IMR-90 (cell line): ENCODE measurements at regions not wholly inside any gene's neighbourhood (a gene's known extent, or its start where the extent isn't known, plus 50 kb on each side); places are given as distances from the start of the nearest gene placed in this dataset.

ENCODE experiments used
- ATAC-seq: fragments of 200-7000 bp; cut with Tn5 transposase; 2 replicates; pipeline ENCODE4 v1.9.1; 2020; ENCODE audit warnings: low read depth, mild to moderate bottlenecking, moderate library complexity
- BruUV-seq: library from RNA; stranded (reverse); fragments of 400-500 nt; replicated peaks from 2 replicates; lab custom pipeline; 2021; lab: Mats Ljungman, UMichigan
- CTCF ChIA-PET: fragments of 300-600 bp; formaldehyde crosslinking; extraction: SDS; loops from one replicate; lab custom pipeline; 2021; ENCODE audit warnings: antibody characterized with exemption; lab: Yijun Ruan, JAX
- POLR2A ChIA-PET: fragments of 300-600 bp; sonication (Branson Sonifier 250); formaldehyde crosslinking; loops from one replicate; lab custom pipeline; 2022; ENCODE audit warnings: antibody characterized with exemption; ENCODE audit not compliant: unreplicated experiment; lab: Charles Lee
- DNase-seq: peaks from one replicate; pipeline ENCODE4 v3.0.0; 2013
- H2AFZ ChIP-seq: replicated peaks from 2 replicates; pipeline ENCODE3; 2013; ENCODE audit warnings: low read length, mild to moderate bottlenecking; ENCODE audit not compliant: poor library complexity
- H2AK5ac ChIP-seq: 2 replicates; pipeline ENCODE4 v1.6.1; 2013; ENCODE audit warnings: low read depth, low read length, inconsistent platforms
- H2AK9ac ChIP-seq: replicated peaks from 2 replicates; pipeline ENCODE3; 2013; ENCODE audit warnings: mild to moderate bottlenecking, low read depth, low read length, moderate library complexity; ENCODE audit not compliant: poor library complexity
- H2BK120ac ChIP-seq: 2 replicates; pipeline ENCODE4 v1.6.1; 2013; ENCODE audit warnings: low read depth, low read length, inconsistent platforms
- H2BK15ac ChIP-seq: 3 replicates; pipeline ENCODE4 v1.6.1; 2013; ENCODE audit warnings: low read depth, low read length, inconsistent platforms
- H2BK20ac ChIP-seq: 2 replicates; pipeline ENCODE4 v1.6.1; 2013; ENCODE audit warnings: low read depth, mild to moderate bottlenecking, inconsistent platforms, low read length, moderate library complexity
- H2BK5ac ChIP-seq: 2 replicates; pipeline ENCODE4 v1.6.1; 2013; ENCODE audit warnings: mild to moderate bottlenecking, low read depth, low read length, inconsistent platforms; ENCODE audit not compliant: poor library complexity, severe bottlenecking
- H3K14ac ChIP-seq: replicated peaks from 2 replicates; pipeline ENCODE4 v1.6.1; 2013; ENCODE audit warnings: low read depth, low read length, inconsistent platforms
- H3K18ac ChIP-seq: 2 replicates; pipeline ENCODE4 v1.6.1; 2013; ENCODE audit warnings: low read depth, low read length, control low read depth
- H3K23ac ChIP-seq: 2 replicates; pipeline ENCODE4 v1.6.1; 2013; ENCODE audit warnings: low read depth, low read length, inconsistent platforms
- H3K27ac ChIP-seq: 2 replicates; pipeline ENCODE4 v1.5.1; 2013; ENCODE audit warnings: mild to moderate bottlenecking, control low read depth, low read length; ENCODE audit not compliant: insufficient read depth
- H3K27me3 ChIP-seq: 2 replicates; pipeline ENCODE4 v1.6.1; 2013; ENCODE audit warnings: low read length; ENCODE audit not compliant: control insufficient read depth, insufficient read depth
- H3K36me3 ChIP-seq: 2 replicates; pipeline ENCODE4 v1.6.1; 2013; ENCODE audit warnings: low read length, mixed read lengths; ENCODE audit not compliant: control insufficient read depth, insufficient read depth
- H3K4ac ChIP-seq: 2 replicates; pipeline ENCODE4 v1.6.1; 2013; ENCODE audit warnings: low read depth, low read length, inconsistent platforms
- H3K4me1 ChIP-seq: 2 replicates; pipeline ENCODE4 v1.6.1; 2013; ENCODE audit warnings: low read length, mixed read lengths; ENCODE audit not compliant: control insufficient read depth, insufficient read depth
- H3K4me2 ChIP-seq: 2 replicates; pipeline ENCODE4 v1.6.1; 2013; ENCODE audit warnings: low read depth, mild to moderate bottlenecking, control low read depth, low read length, moderate library complexity
- H3K4me3 ChIP-seq: 2 replicates; pipeline ENCODE4 v1.5.1; 2013; ENCODE audit warnings: low read depth, mild to moderate bottlenecking, control low read depth, low read length, moderate library complexity; ENCODE audit not compliant: insufficient read depth
- H3K56ac ChIP-seq: 2 replicates; pipeline ENCODE4 v1.6.1; 2013; ENCODE audit warnings: low read length, inconsistent platforms; ENCODE audit not compliant: insufficient read depth; ENCODE audit errors: extremely low read depth
- H3K79me1 ChIP-seq, 2 experiments: 2 replicates each; pipeline ENCODE4 v1.6.1; 2013; ENCODE audit warnings: low read length in 2 of 2, inconsistent platforms in 1 of 2, low read depth in 1 of 2
- H3K9ac ChIP-seq: 2 replicates; pipeline ENCODE4 v1.6.1; 2013; ENCODE audit warnings: low read depth, low read length, control low read depth
- H3K9me1 ChIP-seq: 2 replicates; pipeline ENCODE4 v1.6.1; 2013; ENCODE audit warnings: low read length, inconsistent platforms; ENCODE audit not compliant: insufficient read depth
- H3K9me3 ChIP-seq: 2 replicates; pipeline ENCODE4 v1.6.1; 2013; ENCODE audit warnings: low read length; ENCODE audit not compliant: control insufficient read depth, insufficient read depth
- H4K20me1 ChIP-seq: 2 replicates; pipeline ENCODE4 v1.6.1; 2013; ENCODE audit warnings: low read length, inconsistent platforms; ENCODE audit not compliant: insufficient read depth
- H4K5ac ChIP-seq: 2 replicates; pipeline ENCODE4 v1.6.1; 2013; ENCODE audit warnings: mild to moderate bottlenecking, low read depth, low read length, control low read depth
- H4K8ac ChIP-seq, 2 experiments: 2 replicates each; pipeline ENCODE4 v1.6.1; 2013; ENCODE audit warnings: low read depth in 2 of 2, low read length in 2 of 2, control low read depth in 1 of 2, inconsistent platforms in 1 of 2
- H4K91ac ChIP-seq: 2 replicates; pipeline ENCODE4 v1.6.1; 2013; ENCODE audit warnings: low read depth, low read length, inconsistent platforms; ENCODE audit not compliant: insufficient read depth
- BHLHE40 ChIP-seq: fragments of 150-350 bp; IDR thresholded peaks from 2 replicates; pipeline ENCODE4 v1.6.1; 2016; ENCODE audit warnings: mild to moderate bottlenecking, low read depth, low read length
- WGBS, 2 experiments: methylation state at CpG; one replicate each; pipeline versions ENCODE4 v1.1.5 to v1.1.7; 2013; ENCODE audit warnings: missing lambda C conversion rate in 2 of 2; ENCODE audit not compliant: insufficient read length in 1 of 2; ENCODE audit errors: extremely low coverage in 2 of 2; 5-methylcytosine and 5-hydroxymethylcytosine counted together
- dilution Hi-C: fragments of 300-500 bp; cut with HindIII; formaldehyde crosslinking; loops from one replicate; pipeline ENCODE4 v1.14.3; 2018; ENCODE audit warnings: low sequenced_read_pairs; ENCODE audit not compliant: unreplicated experiment
- in situ Hi-C: fragments of 300-500 bp; cut with MboI; formaldehyde crosslinking; loops from 3 replicates; pipeline ENCODE4 v1.14.3; 2019; ENCODE audit warnings: low sequenced_read_pairs, inconsistent platforms, mixed read lengths
- intact Hi-C: fragments of 100-400 bp; cut with micrococcal nuclease; formaldehyde crosslinking; loops from 2 replicates; pipeline ENCODE4 v1.10.0; 2022

DNA sequence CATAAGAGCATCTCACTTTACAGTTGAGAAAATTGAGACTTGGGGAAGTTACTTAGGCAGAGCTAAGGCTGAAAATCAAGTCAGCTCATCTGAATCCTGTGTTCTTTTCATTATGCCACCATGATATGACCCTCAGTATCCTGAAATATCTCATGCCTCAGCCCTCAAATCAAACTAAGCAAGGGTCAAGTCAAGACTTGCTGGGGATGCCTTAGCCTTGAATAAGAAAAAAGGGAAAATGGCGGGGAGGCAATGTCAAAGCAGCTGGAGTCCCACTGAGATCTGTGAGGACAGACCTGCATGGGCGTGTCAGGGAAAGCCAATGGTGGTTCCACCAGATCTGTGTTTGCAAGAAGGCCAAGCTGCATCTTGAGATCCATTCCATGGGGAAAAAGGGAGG, 91.0 kb upstream of the CACUL1 start:
- Histone ChIP-seq H3K18ac (no peak overlapping the region), H3K23ac (no peak overlapping the region), H4K91ac (no peak overlapping the region), H3K27ac (no peak overlapping the region), H3K14ac (no peak overlapping the region), H3K4ac (no peak overlapping the region), H3K4me3 (no peak overlapping the region), H3K56ac (no peak overlapping the region), H2BK5ac (no peak overlapping the region), H3K4me2 (no peak overlapping the region), H3K9me3 (no peaks in the 10 kb centered on the region), H2BK120ac (no peak overlapping the region), H4K8ac (no peak overlapping the region), H3K9ac (no peak overlapping the region), H3K4me1 (no peaks in the 10 kb centered on the region), H2AK9ac (no peak overlapping the region), H2BK15ac (no peak overlapping the region), H2AFZ (no peak overlapping the region), H4K5ac (no peak overlapping the region), H3K36me3 (no peaks in the 10 kb centered on the region), H3K79me1 (no peaks in the 10 kb centered on the region), H2BK20ac (no peak overlapping the region), H3K27me3 (peaks cover 4% of the 10 kb centered on the region; the same call in 1 of the 2 replicates), H3K9me1 (no peaks in the 10 kb centered on the region), H4K20me1 (no peaks in the 10 kb centered on the region), H2AK5ac (no peak overlapping the region)
- dilution Hi-C loops = no loop called here
- no peak for TF ChIP-seq BHLHE40
- CTCF ChIA-PET = interaction anchor here (0.7 kb wide), 1 partner anchor 10 kb away, joined by 3 read pairs; no protein-coding TSS in a partner anchor
- intact Hi-C loops = no loop called here
- DNase-seq (no peak), ATAC-seq (no peak)
- POLR2A ChIA-PET = no interaction called here
- in situ Hi-C loops = no loop called here
- no TSS peak for BruUV-seq
- 50% methylated on average over 2 of the region's 2 CpGs; no CpG with 5 or more reads in 1 of the 2 experiments for WGBS, 2 experiments
